ENCODE measurements at regions not wholly inside any gene's neighbourhood (a gene's known extent, or its start where the extent isn't known, plus 50 kb on each side); places are given as distances from the start of the nearest gene placed in this dataset.
"Not testable (repeated sequence)": the region's sequence is repeated elsewhere in the genome, so short reads cannot be mapped to it uniquely, and the experiment has no call there.

DNA sequence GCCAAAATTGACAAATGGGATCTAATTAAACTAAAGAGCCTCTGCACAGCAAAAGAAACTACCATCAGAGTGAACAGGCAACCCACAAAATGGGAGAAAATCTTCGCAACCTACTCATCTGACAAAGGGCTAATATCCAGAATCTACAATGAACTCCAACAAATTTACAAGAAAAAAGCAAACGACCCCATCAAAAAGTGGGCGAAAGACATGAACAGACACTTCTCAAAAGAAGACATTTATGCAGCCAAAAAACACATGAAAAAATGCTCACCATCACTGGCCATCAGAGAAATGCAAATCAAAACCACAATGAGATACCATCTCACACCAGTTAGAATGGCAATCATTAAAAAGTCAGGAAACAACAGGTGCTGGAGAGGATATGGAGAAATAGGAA lies 261.4 kb upstream of the HNRNPA3 start:
- not testable (repeated sequence) for FAIRE-seq; DNase-seq (ENCODE audit: low spot score)

DNA sequence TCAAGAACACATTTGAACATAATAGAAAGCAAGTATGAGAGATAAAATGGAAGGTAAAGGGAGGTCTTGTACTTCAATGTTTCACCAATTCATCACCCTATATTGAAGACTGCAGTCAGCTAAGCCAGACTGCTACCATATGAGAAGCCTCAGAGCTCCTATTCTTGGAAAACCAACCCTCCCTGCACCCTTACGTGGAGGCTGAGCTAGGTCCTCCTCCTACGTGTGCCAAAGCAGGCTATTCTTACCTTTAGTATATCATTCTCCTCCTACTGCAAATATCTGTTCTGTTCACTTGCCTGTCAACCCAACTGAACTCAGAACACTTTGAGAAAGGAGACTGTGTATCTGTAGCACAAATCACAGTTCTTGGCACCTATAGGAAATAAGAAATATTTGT lies 255.8 kb upstream of the HNRNPA3 start:
- FAIRE-seq (no peak), DNase-seq (ENCODE audit: low spot score) (no peak)

DNA sequence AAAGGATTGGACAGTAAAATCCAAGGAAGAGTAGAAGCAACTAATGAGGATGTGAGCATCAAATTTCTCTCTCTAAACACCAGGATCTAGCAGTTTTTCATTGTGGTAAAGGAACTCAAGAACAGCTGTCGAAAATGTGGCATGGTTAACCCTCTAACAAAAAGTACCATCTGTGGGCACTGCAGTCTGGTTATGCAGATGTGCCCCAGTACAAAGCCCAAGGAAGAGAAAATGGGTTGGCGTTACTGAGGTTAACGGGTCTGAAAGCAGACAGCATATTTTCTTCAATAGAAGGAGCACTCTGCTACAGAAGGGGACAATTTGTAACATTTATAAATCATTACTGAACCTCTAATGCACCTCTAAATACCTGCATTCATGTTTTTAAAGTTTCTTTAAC lies 253.0 kb upstream of the HNRNPA3 start:
- DNase-seq (ENCODE audit: low spot score) (no peak), FAIRE-seq (no peak)

DNA sequence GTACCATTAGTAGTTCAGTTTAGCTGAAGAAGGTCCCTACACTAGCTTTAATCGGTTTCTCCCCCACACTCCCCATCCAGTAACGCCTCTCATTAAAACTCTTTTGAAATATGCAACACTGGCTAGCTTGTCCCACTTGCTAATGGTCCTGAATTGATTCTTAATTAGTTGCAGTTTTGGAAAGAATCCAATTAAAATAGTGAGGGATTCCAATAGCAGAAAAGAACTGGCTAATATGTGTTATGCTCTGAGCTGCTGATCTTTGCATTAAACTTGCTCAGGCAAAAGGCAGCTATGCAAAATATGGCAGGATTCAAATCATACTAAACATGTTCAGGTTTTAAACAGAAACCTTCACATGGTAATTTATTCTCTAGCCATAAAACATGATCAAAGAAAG lies 252.5 kb upstream of the HNRNPA3 start:
- FAIRE-seq: no peak
- no peak for DNase-seq (ENCODE audit: low spot score)

DNA sequence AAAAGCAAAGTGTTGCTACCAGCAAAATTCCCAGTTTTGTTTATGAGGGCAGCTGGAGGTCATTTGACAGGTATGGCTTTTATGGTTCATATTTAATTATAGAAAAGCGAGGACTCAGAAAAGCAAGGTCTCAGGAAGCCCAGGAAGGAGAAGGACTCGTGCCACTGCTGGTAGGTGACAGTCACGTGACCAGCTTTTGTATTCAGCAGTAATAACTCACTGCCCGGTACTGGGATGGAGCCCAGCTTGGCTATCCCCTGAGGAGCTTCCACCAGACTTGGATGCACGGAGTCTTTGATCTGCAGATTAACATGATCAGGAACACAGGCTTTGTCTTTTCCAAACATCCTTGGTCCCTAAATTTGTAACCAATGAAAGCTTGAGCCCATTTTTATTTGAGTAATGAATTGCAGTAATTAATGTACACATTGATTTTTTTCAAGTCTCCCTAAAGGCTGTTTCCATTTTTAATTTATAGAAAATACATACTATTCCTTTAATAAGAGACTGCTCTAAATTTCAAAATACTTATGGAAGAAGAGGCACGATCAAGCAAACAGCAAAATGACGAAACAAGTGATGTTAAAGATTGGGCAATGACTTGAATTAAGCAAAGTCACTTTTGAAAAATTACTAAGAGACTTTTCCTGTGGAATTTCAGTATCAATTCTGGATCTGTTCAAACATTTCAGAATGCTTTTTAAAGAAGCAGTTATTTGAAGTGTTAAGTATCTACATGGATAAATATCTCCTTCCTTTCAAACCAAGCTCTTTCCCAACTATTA lies 251.7 kb upstream of the HNRNPA3 start:
- FAIRE-seq: no peak
- DNase-seq (ENCODE audit: low spot score): no peak

DNA sequence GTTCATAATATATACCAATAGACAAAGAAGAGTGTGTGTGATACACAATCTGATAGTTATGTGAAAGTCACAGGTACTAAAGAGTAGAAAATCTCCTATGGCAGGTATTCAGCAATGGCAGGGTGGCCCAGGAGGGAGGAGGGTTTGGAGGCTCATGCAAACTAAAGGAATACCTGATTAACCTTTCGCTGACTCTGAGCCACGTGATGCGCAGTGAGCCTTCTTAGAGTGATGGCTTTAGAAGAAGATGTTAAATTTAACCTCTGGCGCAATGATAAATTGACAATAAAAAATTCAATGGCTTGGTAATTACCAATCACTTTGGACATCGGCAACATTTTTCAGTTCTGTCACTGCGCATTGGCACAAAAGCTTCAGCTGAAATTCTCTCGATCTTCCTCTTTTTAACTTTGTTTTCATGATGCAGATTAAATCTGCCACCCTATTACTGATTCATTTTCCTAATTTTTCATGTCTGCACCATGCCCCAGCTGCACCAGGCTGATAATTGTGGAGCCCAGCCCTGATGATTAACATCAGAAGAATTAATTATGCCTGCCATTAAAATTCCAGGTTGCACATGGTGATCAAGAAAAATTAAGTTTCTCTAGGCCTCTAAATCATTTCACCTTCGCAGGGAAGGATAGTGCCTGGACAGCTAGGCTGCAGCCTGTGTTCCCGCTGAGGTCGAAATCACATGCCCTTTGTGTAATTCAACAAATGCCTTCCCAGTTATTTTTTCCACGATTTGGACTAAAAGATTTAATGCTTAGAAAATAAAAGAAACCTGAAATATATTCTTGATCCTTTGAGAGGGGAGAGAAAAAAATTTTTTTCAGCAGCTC lies 250.6 kb upstream of the HNRNPA3 start:
- FAIRE-seq: no peak
- DNase-seq (ENCODE audit: low spot score): no peak

DNA sequence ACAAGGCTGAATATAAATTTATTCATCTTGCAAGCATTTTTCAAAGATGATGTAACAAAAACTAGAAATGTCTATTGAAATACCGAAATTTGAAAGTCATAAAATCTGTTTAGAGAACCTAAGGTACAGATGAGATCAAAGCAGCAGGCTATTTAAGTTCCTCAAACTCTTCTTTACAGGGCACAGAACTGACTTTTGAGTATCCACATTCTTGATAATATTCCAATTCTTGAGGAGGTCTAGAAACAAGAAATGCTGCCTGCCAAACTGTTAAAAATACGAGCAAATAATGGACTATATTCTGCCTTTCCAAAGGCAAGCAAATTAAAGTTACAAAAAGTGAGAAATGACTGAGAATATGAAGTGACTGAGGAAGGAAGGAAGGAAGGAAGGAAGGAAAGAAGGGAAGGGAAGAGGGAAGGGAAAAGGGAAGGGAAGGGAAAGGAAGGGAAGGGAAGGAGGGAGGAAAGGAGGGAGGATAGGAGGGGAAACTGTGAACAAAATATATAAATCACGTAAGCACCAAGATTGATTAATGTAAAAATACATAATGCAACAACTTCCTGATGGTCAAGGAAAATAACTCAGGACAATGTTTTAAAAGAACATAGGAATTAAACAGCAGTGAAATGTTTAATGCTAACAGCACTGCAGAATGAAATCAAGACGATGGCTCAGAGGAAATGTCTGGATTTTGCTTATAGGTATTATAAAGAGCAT lies 248.9 kb upstream of the HNRNPA3 start:
- FAIRE-seq (no peak), DNase-seq (ENCODE audit: low spot score) (no peak)

DNA sequence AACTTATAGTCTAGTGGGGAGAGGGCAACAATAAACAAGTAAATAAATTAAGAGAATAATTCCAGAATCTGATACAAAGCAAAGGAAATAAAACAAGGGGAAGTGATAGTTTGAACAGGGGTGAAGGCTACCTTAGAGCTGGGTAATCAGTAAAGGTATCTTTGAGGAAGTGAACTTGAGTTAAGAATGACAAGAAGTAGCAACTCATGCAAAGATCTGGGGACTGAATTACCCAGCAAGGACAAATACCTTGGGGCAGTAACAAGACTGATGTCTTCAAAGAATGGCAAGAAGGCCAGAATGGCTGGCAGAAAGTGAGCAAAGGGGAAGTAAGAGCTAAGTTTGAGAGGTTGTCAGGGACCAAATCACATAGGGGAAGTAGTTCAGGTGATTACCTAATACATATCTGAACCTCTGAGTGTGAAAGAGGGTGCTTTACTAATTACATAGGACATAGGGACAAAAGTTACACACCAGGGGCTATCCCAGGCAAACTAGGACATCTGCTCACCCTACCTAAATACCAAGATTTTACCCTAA lies 244.6 kb upstream of the HNRNPA3 start:
- FAIRE-seq: no peak
- DNase-seq (ENCODE audit: low spot score): no peak

DNA sequence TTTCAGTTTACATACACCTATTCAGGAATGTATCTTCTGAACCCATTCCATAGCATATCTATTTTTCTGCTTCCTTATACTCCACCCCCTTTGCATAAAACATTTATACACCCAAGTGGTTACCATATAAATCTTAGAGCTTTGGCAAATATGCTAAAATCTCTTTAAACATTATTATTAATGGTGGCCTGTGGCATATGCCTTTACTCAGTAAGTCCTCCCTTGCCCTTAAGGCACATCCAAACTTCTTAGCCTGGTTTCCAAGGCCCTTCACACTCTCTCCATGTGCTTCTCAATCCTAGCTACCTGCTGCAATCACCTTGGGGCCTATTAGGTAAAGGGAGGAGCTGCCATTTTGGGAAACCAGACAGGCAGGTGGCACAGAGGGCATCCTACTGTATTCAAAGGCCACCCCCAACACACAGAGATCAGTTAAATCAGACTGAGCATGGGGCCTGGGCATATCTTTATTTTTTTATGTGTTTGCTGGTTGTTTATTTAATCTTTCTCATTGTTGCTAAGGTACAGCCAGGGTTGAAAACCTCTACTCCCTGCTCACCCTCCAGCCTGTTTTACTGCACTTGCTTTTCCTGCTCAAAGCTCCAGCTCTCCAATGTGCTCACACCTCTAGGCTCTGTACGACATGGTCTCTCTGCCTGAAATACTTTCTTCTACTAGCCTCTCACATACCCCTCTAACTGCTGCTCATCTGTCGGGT lies 242.8 kb upstream of the HNRNPA3 start:
- FAIRE-seq: no peak
- DNase-seq (ENCODE audit: low spot score): no peak

DNA sequence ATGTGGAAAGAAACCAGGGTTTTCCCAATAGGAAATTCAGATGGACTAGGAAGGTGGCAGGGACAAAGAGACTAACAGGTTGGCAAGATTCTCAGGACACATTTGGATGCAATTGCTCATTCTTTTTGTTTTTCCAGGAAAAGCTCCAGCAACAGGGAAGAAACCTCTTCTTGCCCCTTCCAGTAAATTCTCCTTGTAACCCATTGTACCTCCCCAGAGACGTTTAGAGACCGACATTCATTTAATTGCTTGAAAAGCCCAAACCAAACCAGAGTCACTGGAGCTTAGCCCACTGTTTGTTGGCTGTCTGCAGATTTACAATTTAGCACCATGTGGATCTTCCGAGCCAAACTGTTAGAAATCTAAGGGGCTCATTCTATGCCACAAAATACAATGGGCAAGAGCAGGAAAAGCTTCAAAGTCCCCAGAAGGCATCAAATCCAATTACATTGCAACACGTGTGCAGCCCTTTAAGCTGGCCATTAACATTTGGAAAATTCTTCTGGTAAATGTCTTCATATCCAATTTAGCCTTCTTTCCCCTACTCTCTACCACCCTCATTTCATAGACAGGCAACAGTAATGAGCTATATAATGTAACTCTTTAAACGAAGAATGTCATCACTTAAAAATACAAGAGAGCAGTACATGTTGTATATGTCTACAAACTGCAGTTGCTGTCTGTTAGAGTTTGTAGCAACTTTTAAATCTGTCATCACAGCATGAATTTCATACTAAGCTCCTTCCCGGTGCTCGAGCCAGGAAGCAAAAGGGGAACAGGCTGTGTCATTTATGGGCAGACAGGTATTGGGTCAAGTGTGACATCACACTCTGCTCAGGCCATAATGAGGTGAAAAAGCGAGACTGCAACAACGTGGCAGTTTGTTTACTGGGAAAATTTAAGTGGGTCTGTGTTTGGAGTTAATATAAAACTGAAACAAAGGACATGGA lies 235.6 kb upstream of the HNRNPA3 start:
- DNase-seq (ENCODE audit: low spot score) (no peak), FAIRE-seq (no peak)

DNA sequence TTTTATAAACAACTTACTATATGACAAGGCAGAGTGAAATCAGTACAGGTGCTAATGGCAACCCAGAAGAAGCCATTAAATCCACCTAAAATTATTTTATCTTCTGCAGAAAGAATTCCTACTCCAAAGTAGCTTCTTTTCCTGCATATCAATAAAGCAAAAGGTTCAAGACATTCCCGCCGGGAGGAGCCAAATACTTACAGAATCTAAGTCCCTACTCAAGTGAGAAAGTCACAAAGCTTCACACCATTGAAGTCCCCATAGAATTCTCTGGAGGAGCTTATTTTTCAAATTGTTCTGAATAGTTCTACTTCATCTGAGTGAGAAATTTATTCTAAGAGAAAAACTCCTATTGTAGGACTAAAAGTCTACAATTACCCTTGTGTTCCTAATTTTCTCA lies 233.7 kb upstream of the HNRNPA3 start:
- no peak for FAIRE-seq

DNA sequence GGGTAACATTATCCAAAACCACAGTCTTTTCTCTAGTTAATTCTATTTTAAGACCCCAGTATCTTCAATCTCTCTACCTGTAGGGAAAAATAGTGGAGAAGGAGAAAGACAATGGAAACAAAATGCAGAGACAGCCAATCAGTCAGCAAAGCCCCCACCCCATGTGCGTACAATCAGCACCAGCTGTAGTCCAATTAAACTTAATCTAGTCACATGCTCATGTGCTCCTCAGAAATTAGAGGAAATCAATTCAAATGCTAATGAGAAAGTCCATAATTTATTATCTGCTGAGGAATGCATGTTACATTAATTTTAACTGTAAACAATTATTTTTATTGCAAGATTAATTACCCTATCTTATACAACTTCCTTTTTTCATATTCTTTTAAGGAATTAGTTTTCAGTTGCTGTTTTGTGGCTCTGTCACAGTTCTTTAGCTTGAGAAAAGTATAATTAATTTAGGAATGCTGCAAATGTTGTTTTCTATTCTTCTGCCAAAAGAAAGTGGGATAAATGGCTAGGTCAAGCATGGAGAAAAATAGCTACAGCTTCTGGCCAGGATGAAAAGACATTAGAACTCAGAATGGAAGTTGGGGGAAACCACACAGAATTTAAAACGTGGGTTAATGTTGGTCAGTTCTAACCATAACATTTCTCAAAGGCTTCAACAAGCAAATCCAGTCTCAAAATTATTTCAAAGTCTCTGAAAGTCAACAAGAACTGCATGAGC lies 232.4 kb upstream of the HNRNPA3 start:
- no peak for FAIRE-seq

More for the DNA sequence above, 233.7 kb upstream of the HNRNPA3 start:
- no peak for DNase-seq (ENCODE audit: low spot score)

DNA sequence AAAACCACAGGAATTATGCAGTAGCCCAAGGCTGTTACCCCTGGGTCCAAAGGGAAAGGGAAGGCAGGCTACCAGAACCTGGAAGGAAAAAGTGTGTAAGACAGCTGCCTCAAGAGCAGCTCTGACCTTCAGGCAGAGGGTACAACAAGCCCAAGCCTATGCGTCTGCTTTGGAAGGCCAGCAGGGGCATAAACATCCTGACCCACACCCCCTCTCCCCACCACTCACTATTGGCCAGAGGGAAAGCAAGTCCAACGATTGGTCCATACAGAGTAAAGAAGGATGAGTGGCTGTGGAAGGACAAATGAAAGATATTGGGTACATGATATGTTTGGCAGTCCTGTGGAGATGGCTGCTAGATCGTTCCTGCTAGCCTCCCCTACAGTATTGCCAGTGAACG lies 227.6 kb upstream of the HNRNPA3 start:
- FAIRE-seq: no peak
- DNase-seq (ENCODE audit: low spot score): no peak

More for the DNA sequence above, 232.4 kb upstream of the HNRNPA3 start:
- DNase-seq (ENCODE audit: low spot score): no peak

DNA sequence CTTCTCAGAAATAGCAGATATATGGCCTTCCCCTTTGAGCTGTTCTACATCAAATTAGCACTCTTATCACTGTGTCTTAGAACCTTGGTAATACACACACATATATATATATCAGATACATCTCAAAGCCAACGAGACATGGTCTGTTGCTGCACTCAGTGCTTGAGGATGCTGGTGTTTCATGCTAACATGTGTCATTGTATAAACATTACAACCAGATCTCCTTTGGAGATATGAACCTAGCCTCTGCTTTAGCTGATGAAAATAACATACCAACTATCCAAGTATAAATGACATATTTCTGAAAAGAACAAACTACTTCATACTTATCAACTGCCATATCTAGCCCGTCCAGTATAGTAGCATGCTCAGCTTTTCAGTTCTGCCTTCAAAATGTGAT lies 226.7 kb upstream of the HNRNPA3 start:
- FAIRE-seq (no peak), DNase-seq (ENCODE audit: low spot score) (no peak)

DNA sequence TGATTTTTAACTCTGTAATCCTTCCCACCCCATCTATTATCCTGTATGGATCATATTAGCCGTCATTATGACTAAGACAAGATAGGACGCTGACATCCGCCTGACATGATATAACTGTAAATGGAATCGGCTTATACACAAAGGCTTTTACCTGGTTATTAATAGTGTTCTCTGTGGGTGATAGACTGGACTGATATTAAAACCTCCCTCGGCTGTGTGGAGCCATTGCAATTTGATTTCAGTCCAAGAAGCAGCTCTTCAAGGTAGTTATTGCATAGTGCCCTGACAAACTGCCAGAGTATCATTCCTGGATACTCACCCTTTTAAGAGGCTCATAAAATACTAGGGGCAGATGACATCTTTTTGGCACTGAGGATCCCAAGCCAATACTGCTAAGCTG lies 226.1 kb upstream of the HNRNPA3 start:
- DNase-seq (ENCODE audit: low spot score): no peak
- FAIRE-seq: no peak

DNA sequence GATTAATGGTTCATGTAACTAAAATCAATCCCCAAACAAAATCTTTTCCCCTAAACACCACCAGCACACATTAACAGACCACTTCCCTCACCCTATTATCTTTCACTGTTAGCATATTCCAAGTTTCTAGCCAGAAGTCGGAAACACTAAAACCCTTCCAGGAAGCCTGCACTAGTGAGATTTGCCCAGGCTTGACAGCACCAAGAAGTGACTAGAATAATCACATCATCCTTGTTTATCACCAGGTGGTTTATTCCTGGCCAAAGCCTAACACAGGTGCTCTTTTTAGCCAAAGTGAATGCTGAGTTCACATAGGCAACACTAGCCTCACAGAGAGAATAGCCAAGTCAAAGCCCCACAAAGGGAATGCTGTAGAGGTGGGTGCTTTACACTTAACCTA lies 221.2 kb upstream of the HNRNPA3 start:
- FAIRE-seq (no peak), DNase-seq (ENCODE audit: low spot score) (no peak)

DNA sequence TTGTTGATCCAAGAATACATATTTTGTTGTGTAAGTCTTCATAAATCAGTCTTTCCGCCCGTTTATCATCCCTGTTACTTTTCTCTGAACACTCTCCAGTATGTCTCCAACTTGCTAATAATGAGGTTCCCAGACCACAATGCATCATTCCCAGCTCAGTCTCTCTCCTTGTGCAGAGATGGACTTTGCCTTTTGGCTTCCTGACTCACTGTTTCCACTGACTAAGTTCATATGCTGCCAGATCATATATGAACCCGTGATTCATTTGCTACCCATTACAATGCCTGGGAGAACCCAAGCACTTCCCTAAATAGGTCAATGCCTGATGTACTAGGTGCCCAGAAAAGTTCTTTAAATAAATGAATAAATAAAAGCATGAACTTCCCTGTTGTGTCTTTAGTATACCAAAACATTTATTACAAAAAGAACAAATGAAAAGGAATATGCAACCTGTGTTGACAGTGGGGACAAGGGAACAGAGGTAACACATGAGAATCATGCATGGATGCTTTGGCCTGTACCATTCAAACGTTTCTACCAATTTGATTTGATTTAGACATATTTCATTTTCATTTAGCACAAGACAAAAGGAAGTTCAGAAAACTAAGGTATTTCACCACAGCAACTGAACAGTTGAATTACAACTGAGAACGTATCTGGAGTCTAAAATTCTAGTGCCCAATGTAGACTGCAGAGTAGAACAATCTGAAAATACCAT lies 215.4 kb upstream of the HNRNPA3 start:
- DNase-seq (ENCODE audit: low spot score) (peak; percentile 18), FAIRE-seq (no peak)

DNA sequence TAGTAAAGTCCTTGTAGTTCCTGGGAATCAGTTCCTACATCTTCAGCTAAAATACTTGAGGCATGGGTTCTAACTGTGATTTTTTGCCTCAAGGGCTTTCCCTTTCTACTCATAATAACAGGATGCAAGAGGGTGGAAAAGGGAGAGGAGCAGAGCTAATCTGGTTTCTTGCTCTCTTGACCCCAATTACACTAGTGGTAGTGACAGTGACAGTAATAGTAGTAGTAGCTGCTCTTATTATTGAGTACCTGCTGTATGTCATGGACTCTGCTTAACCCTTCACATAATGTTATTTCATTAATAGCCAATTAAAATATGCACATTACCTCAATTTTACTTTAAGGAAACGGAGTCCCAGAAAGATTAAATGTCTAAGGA lies 214.8 kb upstream of the HNRNPA3 start:
- no peak for DNase-seq (ENCODE audit: low spot score)
- no peak for FAIRE-seq

DNA sequence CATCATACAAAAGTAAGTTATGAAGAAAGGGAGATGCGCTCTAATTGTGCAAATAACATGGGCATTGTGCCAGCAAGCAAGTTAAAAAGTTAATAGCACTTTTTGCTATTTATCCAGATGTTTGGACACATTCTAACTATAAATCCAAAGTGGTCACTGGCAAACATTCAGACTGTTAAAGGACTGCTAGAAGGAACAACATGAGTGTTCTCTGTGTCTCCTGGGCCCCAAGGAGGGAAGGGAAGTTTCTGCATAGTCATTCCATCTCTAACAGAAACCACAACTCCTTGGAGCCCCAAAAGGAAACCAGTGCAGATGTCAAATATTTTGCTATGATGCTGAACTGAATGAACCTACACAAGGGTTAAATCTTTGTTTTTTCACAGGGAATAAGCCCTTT lies 213.3 kb upstream of the HNRNPA3 start:
- DNase-seq (ENCODE audit: low spot score): no peak
- no peak for FAIRE-seq

Measured in urothelium cell line (cell line).